Activated naive CD8-positive, alpha-beta T cell treated with anti-CD3 and anti-CD28 coated beads, Interleukin-2, amount 10 ng/mL, durations not matched to agents 7 days and 5 days (primary cell): ENCODE measurements at regions not wholly inside any gene's neighbourhood (a gene's known extent, or its start where the extent isn't known, plus 50 kb on each side); places are given as distances from the start of the nearest gene placed in this dataset.

Experiments
- ATAC-seq: fragments of 150-1000 bp; cut with Tn5 transposase; one replicate; pipeline ENCODE4 v1.10.0; 2021; ENCODE audit warnings: low read depth, moderate library complexity
- POLR2A ChIA-PET: fragments of 350-600 bp; sonication (Branson Sonifier 250); formaldehyde crosslinking; loops from one replicate; lab custom pipeline; 2021; ENCODE audit warnings: antibody characterized with exemption; lab: Charles Lee
- DNase-seq: peaks from one replicate; pipeline ENCODE4 v3.0.0; 2021
- H3K27ac Mint-ChIP-seq: one replicate; pipeline ENCODE4 v1.8.0; 2022; ENCODE audit warnings: mild to moderate bottlenecking, mixed read lengths
- H3K27me3 Mint-ChIP-seq: one replicate; pipeline ENCODE4 v1.8.0; 2022; ENCODE audit warnings: mild to moderate bottlenecking, moderate library complexity, mixed read lengths
- H3K36me3 Mint-ChIP-seq: one replicate; pipeline ENCODE4 v1.8.0; 2021; ENCODE audit warnings: mild to moderate bottlenecking, mixed read lengths
- H3K4me1 Mint-ChIP-seq: one replicate; pipeline ENCODE4 v1.8.0; 2021; ENCODE audit warnings: mixed read lengths
- H3K4me3 Mint-ChIP-seq: one replicate; pipeline ENCODE4 v1.8.0; 2022; ENCODE audit warnings: mild to moderate bottlenecking, moderate library complexity, mixed read lengths
- H3K9me3 Mint-ChIP-seq: one replicate; pipeline ENCODE4 v1.8.0; 2021; ENCODE audit warnings: mixed read lengths

DNA sequence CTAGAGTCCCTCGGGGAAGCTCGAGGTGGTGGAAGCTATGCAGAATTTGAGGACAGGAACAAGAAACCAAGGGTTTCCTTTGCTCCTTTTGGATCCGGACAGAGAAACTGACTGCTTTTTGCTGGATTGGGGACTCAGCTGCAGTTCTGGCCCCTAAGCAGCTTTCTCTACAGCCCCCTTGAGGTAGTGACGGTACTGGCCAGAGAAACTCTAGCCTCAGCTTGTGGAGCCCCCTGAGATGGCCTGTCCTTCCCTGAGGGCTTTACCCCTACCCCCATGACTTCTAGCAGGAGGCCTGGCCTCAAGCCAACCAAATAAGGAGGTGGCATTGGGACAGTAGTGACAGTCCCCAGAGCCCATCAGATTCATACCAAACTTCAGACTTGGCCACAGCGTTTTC is 118.1 kb downstream of the IRX5 start:
- no peak overlapping the region for H3K27ac Mint-ChIP-seq
- DNase-seq (no peak), ATAC-seq (no peak)
- no peaks in the 10 kb centered on the region for H3K27me3 Mint-ChIP-seq
- no peak overlapping the region for H3K4me3 Mint-ChIP-seq
- H3K36me3 Mint-ChIP-seq, result no peaks in the 10 kb centered on the region
- H3K9me3 Mint-ChIP-seq, result no peaks in the 10 kb centered on the region
- no peaks in the 10 kb centered on the region for H3K4me1 Mint-ChIP-seq
- POLR2A ChIA-PET, result no interaction called here

DNA sequence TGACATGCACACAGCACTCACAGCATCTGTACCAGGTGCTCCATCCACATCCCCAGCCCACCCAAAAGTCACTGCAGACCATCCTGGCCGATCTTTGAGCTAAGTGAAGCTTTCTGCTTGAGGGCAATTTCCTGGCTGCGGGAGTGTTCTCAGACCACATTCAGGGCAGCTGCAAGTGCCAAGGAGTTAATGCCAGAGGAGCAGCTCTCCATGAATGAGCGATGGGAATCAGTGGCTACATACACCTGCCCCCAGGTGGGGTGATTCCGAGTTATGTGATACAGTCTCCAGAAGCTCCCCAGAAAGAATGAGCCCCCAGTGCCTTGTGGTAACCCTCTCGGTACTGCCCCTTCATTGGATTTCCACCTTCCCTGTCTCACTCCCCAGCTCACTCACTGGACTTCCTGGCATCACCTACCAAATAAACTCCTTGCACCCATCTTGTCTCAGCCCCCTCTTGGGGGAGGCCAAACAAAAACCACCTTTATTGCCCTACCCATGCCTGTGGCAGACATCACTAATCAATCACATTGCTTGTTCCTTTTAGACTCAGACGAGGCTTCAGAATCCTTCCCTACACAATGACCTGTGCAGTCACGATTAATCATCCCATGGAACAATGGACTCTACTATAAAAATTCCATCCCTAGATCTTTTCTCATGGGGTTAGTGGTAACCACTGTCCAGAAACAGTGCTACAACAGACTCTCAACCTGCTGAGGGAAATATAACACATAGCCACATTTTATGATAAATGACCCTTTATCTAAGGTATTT is 121.1 kb downstream of the IRX5 start:
- Mint-ChIP-seq H3K4me3 (no peak overlapping the region), H3K36me3 (no peaks in the 10 kb centered on the region), H3K27ac (no peak overlapping the region), H3K4me1 (no peaks in the 10 kb centered on the region), H3K27me3 (peaks cover 14% of the 10 kb centered on the region), H3K9me3 (no peaks in the 10 kb centered on the region)
- DNase-seq (no peak), ATAC-seq (no peak)
- POLR2A ChIA-PET, result no interaction called here

DNA sequence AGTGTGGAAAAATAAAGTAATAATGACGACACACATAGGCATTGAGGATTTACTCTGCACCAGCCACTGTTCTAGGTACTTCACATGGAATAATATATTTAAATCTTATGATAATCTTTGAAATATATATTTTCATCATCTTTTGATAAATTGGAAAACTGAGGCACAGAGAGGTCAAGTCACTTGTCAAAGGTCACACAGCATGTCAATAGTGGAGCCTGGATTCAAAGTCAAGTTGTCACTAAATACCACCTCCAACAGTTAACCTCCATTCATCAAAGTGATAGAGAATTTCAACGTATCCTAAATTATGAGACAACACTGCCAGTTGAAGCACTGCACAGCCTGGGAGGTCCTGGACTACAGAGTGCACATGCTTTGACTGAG is 121.7 kb downstream of the IRX5 start:
- ATAC-seq (no peak), DNase-seq (no peak)
- POLR2A ChIA-PET, result no interaction called here
- H3K36me3 Mint-ChIP-seq, result no peaks in the 10 kb centered on the region
- no peaks in the 10 kb centered on the region for H3K9me3 Mint-ChIP-seq
- H3K4me1 Mint-ChIP-seq, result peaks cover 2% of the 10 kb centered on the region
- H3K4me3 Mint-ChIP-seq, result no peak overlapping the region
- no peak overlapping the region for H3K27ac Mint-ChIP-seq
- H3K27me3 Mint-ChIP-seq, result peaks cover 20% of the 10 kb centered on the region

DNA sequence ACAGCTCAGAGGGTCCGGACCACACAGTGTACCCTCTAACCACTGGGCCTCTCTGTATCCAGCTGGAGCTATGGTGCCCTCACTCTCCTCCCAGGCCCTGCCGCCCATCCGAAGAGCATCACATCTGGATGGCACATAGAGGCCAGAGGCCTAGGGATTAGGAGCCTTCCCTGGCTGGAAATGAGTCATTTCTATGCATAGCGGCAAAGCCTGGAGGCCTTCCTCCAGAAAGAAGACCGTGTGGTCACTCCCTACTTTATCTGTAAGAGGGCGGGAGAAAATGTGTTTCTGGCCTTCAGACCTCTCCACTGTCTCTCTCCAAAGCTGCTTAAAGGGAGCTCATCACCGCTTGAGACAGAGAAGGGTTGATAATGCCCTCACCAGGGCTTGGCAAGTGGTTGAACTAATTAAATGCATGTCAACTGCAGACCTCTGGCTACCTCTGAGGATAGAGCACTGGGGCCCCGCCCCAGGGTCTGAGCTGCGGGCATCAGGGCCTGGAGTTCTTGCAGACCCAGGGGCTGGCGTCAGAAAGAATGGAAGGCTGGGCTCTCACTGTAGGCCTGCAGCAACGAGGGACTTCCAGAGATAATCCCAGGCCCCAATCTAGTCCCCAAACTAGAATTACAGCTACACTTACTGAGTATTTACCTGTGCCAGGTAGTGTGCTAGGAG is 122.2 kb downstream of the IRX5 start:
- ATAC-seq (no peak), DNase-seq (no peak)
- POLR2A ChIA-PET, result interaction anchor here (0.5 kb wide), 1 partner anchor 271 kb away, joined by 4 read pairs; the partner anchor contains the start of gene IRX6
- H3K36me3 Mint-ChIP-seq, result no peaks in the 10 kb centered on the region
- H3K4me3 Mint-ChIP-seq, result no peak overlapping the region
- peaks cover 25% of the 10 kb centered on the region for H3K27me3 Mint-ChIP-seq
- H3K9me3 Mint-ChIP-seq, result no peaks in the 10 kb centered on the region
- H3K27ac Mint-ChIP-seq, result no peak overlapping the region
- H3K4me1 Mint-ChIP-seq, result peaks cover 2% of the 10 kb centered on the region

DNA sequence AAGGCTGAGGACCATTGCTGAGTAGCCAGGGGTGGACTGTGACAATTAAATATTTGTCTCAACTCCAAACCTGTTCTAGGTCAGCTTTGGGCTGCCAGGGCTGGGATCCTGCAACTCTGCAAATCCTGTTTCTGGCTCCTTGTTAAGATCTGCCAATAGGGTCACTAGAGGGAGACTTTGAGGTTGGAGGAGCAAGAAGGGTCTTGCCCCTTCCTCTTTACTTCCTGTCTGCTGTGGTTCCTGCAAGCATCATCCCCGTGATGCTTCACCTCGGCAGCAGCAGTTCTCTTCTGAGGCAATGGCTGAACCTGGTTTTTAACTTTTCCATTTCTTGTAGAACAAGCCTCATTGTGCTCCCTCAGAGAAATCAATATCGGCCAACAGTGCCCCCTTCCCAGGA is 124.6 kb downstream of the IRX5 start:
- H3K27ac Mint-ChIP-seq, result no peak overlapping the region
- ATAC-seq (no peak), DNase-seq (no peak)
- peaks cover 2% of the 10 kb centered on the region for H3K4me1 Mint-ChIP-seq
- POLR2A ChIA-PET, result no interaction called here
- no peaks in the 10 kb centered on the region for H3K36me3 Mint-ChIP-seq
- no peak overlapping the region for H3K4me3 Mint-ChIP-seq
- H3K9me3 Mint-ChIP-seq, result no peaks in the 10 kb centered on the region
- peaks cover 28% of the 10 kb centered on the region for H3K27me3 Mint-ChIP-seq

DNA sequence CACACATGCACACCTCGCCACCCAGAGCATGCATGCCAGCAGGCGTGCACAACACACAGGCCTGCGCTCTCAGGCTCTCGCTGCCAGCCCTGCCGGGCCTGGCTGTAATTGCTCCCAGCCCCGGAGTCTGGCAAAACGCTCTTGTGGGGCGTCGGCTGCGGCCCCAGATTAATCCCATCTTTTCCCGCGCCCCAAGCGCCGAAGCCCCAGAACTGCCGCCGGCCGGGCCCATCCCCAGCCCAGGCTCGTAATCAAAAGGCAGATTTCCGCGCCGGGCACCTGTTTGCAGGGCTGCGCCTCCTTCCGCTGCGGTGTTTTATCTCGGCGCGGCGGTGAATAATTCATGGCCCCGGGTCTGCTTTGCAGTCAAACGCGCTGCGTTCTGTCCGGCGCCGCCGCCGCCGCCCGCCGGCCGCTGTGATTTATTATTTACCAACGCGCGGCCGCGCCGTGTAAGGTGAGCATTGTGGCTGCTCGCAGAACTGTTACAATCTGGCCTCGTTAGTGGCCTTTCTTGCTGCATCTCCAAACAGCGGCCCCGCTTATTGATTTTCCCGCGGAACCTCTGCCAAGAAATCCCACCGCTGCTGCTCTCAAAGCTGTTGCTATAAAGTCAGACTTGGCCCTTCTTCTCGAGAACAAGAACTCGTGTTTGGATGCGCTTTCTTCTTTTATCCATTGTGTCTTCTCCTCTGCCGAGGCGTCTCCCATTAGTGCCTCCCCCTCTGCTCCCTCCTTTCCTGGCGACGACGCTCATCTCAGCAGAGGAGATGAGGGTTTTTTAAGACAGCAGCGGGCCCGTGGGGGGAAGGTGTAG is 126.1 kb downstream of the IRX5 start:
- POLR2A ChIA-PET, result no interaction called here
- Mint-ChIP-seq H3K4me3 (peak overlapping the region; percentile 45), H3K9me3 (no peaks in the 10 kb centered on the region), H3K27ac (peak overlapping the region; percentile 16), H3K4me1 (peaks cover 2% of the 10 kb centered on the region), H3K36me3 (no peaks in the 10 kb centered on the region), H3K27me3 (peaks cover 28% of the 10 kb centered on the region)
- no peak for ATAC-seq
- DNase-seq, result peak; percentile 29

DNA sequence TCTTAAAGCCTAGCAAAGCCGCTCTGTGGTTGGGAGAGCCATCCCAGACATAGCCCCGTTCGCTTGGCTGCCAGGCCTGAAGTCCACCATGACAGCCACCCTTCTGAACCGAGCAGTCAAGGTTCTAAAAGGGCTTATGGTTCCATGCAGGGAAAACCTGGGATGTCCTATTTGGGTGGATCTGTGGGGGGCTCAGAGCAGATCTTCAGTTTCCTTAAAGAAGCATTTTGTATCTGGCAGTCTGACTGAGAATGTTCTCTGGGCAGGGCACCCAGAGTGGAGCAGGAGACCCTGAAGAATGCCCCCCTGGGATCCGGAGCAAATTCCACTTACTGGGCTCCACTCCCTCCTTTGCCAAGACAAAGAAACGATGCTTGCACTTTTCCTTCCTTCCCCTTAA is 127.2 kb downstream of the IRX5 start:
- no peaks in the 10 kb centered on the region for H3K9me3 Mint-ChIP-seq
- no peaks in the 10 kb centered on the region for H3K36me3 Mint-ChIP-seq
- H3K4me3 Mint-ChIP-seq, result no peak overlapping the region
- POLR2A ChIA-PET, result no interaction called here
- peaks cover 2% of the 10 kb centered on the region for H3K4me1 Mint-ChIP-seq
- DNase-seq (no peak), ATAC-seq (no peak)
- no peak overlapping the region for H3K27ac Mint-ChIP-seq
- H3K27me3 Mint-ChIP-seq, result peaks cover 28% of the 10 kb centered on the region

DNA sequence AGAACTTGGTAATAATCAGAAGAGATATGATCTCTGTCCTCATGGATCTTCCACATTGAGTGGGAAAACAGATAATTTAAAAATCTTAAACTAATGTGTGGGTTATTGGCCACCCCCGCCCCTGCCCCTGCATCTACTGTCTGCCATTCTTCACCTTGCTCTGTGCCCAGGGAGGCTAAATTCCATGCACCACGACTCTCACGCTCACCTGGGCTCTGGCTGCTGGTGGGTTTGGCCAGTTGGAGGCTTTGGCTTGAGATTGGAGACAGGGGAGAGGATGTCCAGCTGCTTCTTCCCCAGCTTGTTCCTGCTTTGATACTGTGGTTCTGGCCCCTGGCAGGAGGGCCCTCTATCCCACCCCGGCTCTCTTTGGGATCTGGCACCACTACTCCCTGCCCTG is 127.9 kb downstream of the IRX5 start:
- no peaks in the 10 kb centered on the region for H3K9me3 Mint-ChIP-seq
- DNase-seq (no peak), ATAC-seq (no peak)
- no peak overlapping the region for H3K4me3 Mint-ChIP-seq
- POLR2A ChIA-PET, result no interaction called here
- H3K27me3 Mint-ChIP-seq, result peaks cover 28% of the 10 kb centered on the region
- H3K4me1 Mint-ChIP-seq, result peaks cover 2% of the 10 kb centered on the region
- H3K36me3 Mint-ChIP-seq, result no peaks in the 10 kb centered on the region
- no peak overlapping the region for H3K27ac Mint-ChIP-seq

DNA sequence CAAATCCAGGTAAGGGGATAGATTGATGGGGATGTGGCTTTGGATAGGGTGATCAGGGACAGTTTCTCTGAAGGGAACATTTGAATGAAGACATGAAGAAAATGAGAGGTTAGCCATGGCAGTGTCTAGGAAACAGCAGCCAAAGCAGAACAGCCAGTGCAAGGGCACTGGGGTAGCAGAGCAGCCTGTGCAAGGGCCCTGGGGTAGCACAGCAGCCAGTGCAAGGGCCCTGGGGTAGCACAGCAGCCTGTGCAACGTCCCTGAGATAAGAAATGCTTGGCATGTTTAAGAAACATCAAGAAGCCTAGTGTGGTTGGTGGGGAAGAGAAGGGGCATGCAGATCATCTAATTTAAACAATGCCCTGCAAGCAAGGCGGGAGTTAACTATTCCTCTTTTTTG is 128.5 kb downstream of the IRX5 start:
- H3K9me3 Mint-ChIP-seq, result no peaks in the 10 kb centered on the region
- no peak overlapping the region for H3K27ac Mint-ChIP-seq
- DNase-seq (no peak), ATAC-seq (no peak)
- no peaks in the 10 kb centered on the region for H3K36me3 Mint-ChIP-seq
- no peak overlapping the region for H3K4me3 Mint-ChIP-seq
- POLR2A ChIA-PET, result no interaction called here
- peaks cover 28% of the 10 kb centered on the region for H3K27me3 Mint-ChIP-seq
- peaks cover 2% of the 10 kb centered on the region for H3K4me1 Mint-ChIP-seq

DNA sequence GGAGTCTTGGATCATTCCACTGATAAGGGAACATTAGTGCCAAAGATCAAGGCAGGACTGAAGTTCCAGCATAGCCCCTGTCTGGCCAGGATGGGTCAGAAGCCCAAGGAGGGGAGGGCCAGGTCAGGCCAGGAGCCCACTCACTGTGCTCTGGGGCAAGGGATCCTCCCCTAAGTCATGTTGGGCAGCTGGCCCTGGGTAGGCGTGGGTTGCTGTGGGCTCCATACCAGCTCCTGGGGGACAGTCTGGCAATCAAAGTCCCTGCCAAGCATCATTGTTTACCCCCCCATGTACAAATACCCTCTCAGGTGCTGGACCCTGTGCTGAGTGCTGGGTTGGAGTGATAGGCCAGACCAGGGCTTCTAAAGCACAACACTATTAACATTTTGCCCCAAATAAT is 130.5 kb downstream of the IRX5 start:
- peaks cover 2% of the 10 kb centered on the region for H3K4me1 Mint-ChIP-seq
- H3K27me3 Mint-ChIP-seq, result peaks cover 20% of the 10 kb centered on the region
- POLR2A ChIA-PET, result no interaction called here
- H3K4me3 Mint-ChIP-seq, result no peak overlapping the region
- ATAC-seq (no peak), DNase-seq (no peak)
- H3K9me3 Mint-ChIP-seq, result no peaks in the 10 kb centered on the region
- no peak overlapping the region for H3K27ac Mint-ChIP-seq
- no peaks in the 10 kb centered on the region for H3K36me3 Mint-ChIP-seq

DNA sequence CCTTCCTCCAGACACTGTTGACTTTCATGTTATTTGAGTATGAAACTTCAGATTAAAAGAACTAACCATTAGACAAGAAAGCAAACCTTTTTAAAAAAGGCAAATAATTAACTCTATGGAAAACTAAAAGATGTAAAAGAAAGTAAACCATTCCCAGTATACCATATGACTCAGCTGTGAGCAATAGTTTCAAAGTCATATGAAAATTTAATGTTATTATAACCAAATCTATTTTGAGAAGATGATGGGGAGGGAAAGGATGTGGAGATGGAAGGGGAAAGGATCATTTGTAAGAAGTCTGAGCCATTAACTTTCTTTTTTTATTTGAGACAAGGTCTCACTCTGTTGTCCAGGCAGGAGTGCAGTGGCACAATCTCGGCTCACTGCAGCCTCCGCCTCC is 131.8 kb downstream of the IRX5 start:
- Mint-ChIP-seq H3K36me3 (no peaks in the 10 kb centered on the region), H3K27me3 (peaks cover 7% of the 10 kb centered on the region), H3K4me3 (no peak overlapping the region), H3K27ac (no peak overlapping the region), H3K4me1 (no peaks in the 10 kb centered on the region), H3K9me3 (no peaks in the 10 kb centered on the region)
- no peak for DNase-seq
- ATAC-seq, result no peak
- POLR2A ChIA-PET, result no interaction called here

DNA sequence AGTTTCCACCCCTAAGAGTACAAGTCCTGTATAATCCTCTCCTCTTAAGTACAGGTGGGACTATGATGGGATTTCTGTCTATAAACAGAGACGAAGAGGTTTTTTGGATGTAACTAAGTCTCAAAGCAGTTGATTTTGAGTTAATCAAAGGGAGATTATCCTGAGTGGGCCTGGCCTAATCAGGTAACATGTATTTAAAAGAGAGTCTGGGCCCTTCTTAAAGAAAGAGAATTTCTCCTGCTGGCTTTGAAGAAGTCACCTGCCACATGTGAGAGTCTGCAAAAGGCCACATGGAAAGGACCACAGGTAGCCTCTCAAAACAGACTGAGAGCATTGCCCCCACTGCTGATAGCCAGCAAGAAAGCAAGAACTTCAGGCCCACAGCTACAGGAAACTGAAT is 142.3 kb downstream of the IRX5 start:
- peaks cover 1% of the 10 kb centered on the region for H3K4me1 Mint-ChIP-seq
- H3K27ac Mint-ChIP-seq, result no peak overlapping the region
- H3K9me3 Mint-ChIP-seq, result peaks cover 1% of the 10 kb centered on the region
- ATAC-seq (no peak), DNase-seq (no peak)
- no peaks in the 10 kb centered on the region for H3K27me3 Mint-ChIP-seq
- no peak overlapping the region for H3K4me3 Mint-ChIP-seq
- POLR2A ChIA-PET, result no interaction called here
- no peaks in the 10 kb centered on the region for H3K36me3 Mint-ChIP-seq

DNA sequence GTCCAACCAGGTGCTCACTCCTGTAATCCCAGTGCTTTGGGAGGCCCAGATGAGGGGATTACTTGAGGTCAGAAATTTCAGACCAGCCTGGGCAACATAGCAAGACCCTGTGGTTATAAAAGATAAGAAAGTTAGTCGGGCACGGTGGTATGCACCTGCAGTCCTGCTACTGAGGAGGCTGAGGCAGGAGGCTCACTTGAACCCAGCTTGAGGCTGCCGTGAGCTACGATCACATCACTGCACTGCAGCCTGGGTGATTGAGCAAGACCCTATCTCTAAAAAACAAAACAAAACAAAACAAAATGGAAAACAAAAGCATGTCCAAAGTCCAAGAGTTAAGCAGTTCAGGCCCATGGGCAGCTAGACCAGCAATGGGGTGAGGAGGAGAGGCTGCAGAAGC is 143.2 kb downstream of the IRX5 start:
- Mint-ChIP-seq H3K36me3 (no peaks in the 10 kb centered on the region), H3K4me1 (peaks cover 1% of the 10 kb centered on the region), H3K27me3 (no peaks in the 10 kb centered on the region), H3K9me3 (peaks cover 1% of the 10 kb centered on the region), H3K4me3 (no peak overlapping the region), H3K27ac (no peak overlapping the region)
- no peak for ATAC-seq
- DNase-seq, result no peak
- POLR2A ChIA-PET, result no interaction called here
